T-helper 1 cell (primary cell): ENCODE measurements at regions not wholly inside any gene's neighbourhood (a gene's known extent, or its start where the extent isn't known, plus 50 kb on each side); places are given as distances from the start of the nearest gene placed in this dataset.

Source experiments
- DNase-seq, 5 donors: peaks; one replicate each; pipeline ENCODE4 v3.0.0-alpha.2; 2012 to 2020

DNA sequence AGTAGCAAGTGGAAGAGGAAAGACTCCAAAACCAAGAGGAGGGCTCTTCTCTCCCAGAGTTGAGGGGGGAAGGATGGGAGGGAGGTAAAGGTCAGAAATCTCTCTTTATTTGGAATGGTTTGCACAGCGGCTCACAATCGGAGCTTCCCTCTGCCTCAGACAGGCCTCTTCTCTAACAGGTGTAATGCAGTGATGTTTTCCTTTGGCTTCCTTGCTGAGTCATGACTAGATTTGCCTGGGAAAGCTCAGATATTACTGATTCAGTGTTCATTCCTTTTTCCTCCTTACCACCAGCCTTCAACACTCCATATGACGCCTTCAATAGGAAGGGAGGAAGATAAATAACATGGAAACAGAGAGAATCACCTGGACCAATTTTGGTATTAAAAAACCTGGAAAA, 136.6 kb downstream of the RNF152 start:
- no peak for DNase-seq

DNA sequence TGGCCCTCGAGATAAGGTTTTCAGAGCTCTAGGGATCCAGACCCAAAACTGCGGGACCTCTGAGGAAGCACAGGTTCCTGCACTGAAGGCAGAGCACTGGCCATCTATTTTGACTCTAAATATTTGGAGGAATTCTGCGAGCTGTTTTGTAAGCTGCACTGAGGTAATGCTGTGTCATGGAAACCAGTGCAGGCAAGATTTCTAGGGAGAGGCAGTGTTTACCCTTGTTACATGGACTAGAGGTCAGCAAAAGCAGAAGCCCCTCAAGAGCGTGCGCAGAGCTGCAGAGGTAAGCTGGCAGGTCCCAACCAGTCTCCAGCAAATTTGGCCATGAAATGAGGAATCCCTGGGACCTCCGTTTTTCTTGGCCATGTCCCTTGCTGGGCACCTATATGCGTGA, 137.3 kb downstream of the RNF152 start:
- DNase-seq = no peak

DNA sequence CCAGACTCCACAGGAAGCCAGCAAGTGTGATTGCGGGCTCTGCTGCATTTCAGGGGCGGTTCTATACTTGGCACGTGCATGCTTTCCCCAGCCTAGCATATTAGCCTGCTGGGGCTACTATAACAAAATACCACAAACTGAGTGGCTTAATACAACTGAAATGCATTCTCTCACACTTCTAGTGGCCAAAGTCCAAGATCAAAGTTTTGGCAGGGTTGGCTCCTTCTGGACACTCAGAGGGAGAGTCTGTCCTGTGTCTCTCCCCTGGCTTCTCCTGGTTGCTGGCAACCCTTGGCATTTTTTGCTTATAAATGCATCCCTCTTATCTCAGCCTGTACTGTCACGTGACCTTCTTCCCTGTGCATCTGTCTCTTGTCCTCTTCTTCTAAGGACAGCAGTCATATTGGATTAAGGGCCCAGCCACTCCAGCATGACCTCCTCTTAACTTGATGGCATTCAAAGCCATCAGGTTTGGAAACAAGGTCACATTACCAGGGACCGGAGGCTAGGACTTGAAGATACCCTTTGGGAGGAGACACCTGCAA, 138.7 kb downstream of the RNF152 start:
- no peak for DNase-seq

DNA sequence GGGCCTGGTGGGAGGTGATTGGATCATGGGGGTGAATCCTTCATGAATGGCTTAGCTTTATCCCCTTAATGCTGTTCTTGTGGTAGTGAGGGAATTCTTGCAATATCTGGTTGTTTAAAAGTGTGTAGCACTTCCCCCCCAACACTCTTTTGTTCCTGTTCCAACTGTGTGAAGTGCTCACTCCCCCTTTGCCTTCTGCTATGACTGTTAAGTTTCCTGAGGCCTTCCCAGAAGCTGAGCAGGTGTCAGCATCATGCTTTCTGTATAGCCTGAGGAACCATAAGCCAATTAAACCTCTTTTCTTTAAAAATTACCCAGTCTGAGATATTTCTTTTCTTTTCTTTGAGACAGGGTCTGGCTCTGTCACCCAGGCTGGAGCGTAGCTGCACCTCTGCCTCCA, 139.4 kb downstream of the RNF152 start:
- peak in 1 of 5 donors; percentile 37 for DNase-seq

DNA sequence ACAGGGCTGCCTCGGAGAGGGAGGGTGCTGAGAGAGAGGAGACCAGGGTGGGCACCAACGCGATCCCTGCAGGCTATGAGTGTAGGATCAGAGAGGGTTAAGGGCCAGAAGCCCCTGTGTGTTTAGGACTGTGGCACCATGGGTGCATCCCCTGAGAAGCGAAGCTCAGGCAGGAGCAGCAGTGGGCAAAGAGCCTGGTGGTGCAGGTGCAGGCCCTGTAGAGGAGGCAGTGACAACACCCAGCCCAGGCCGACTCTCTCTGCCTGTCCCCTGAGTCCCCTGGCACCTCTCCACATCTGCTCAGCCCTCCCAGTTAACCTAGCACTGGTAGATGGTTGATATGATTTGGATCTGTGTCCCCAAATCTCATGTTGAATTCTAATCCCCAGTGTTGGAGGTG, 139.8 kb downstream of the RNF152 start:
- DNase-seq = no peak

DNA sequence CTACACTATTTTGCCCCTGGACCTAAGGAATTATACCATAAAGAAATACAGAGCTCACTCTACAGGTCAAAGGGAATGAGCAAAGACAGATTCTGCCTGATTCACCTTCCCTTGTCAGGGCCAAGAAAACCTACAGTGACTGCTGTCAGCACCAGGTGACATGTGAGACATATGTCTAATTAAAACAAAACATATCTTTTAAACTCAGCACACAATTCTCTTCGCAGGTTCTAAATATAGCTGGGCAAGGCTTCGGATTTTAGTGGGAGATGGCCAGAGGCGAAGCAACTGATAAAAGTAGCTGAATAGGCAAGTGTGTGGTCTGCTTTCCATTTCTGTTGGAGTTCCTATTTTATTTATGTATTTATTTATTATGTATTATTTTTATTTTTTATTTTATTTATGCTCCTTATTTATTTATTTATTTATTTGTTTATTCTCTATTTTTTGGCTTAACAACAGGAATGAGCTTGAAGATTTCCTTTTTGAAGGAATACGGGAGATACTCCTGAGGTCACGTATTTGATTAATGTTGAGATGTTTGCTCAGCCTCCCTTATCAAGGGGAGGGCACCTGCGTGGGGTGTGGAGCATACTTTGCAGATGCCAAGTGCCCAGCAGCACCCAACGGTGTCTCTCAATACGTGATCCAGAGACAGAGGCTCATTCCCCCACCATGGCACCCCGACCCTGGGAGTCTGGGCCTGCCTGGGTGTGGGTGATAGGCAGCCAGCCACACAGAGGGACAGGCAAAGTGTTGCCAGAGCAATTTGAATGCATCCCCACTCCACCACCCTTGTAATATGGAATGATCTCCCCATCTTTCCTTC, 141.8 kb downstream of the RNF152 start:
- DNase-seq = no peak

DNA sequence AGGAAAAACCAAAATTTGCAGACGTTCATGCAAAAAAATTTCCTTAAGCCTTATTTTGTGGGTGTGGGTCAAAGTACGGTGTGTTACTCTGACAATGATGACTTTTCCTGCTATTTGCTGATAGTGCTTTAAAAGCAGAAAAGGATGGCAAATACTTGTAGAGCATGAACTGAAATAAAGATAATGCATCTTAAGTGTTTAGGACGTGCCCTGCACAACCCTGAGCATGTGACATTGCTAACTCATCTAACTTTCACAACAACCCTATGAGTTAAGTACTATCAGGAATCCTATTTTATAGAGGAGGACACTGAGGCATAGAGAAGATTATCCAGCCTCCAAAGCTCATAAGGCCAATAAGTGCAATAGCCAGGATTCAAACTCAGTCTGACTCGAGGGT, 143.3 kb downstream of the RNF152 start:
- DNase-seq = no peak

DNA sequence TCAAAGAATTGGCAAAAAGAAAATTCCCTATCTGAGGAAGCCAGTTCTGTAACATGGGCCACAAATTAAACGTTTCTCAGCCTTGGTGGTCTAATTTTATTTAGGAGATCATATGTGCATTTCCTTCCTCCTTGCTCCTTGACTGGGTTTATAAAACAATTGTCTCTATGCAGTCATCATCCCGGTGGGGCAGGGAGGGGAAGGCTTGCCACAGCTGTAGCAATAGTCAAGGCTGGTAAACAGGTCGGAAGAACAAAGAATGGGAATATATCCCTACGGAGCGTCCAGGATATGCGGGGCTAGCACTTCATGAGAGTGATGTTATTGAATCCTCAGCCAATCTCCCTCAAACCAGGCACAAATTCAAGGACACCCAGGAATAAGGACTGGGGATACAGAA, 143.8 kb downstream of the RNF152 start:
- no peak for DNase-seq

DNA sequence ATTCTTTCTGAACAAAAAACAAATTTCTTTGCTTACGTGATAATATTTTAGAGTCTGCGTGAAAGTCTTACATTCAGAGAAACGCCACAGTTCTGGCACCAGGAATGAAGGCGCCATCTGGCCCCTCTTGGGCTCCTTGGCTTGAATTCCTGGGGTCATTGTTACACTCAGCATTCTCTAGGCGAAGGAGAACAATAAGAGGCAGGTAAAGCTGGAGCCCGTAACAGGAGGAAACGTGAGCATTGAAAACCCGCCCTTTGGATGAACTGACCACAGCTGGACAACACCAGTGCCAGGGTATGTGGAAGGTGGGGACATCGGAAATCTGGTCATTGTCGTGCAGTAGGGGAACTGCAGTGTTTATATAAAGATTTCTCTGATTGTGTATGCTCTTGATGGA, 144.8 kb downstream of the RNF152 start:
- no peak for DNase-seq

DNA sequence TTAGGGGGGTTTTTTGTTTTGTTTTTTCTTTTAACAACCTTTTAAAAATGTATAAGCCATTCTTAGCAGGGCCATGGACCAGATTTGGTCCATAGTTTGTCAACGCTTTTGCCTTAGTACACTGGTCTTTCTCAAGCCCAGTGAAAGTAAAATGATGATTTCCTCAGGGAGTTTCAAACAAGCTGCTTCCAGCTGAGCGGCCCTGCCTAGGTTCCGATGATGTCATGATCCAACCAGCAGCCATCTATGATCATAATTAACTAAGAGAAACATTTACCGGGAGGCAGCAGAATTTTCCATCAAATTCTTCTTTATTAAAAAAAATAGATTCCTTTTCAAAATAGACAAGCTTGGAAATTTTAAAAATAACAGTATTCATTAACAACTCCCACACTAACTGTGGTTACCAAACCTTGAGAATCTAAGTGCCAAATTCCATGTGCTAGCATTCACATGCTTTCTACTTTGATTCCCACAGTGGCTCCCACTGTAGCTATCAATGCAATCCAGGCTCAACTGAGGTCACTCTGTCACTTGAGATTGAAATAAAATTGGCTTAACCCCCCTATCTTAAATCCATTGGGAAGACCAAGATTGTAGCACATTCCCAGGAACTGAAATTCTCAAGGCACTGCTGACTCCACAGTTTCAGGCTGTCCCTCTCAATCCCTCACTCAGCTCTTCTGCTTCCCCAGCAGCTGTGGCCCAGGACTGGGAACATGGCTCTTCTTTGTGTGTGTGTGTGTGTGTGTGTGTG, 148.9 kb downstream of the RNF152 start:
- no peak for DNase-seq

DNA sequence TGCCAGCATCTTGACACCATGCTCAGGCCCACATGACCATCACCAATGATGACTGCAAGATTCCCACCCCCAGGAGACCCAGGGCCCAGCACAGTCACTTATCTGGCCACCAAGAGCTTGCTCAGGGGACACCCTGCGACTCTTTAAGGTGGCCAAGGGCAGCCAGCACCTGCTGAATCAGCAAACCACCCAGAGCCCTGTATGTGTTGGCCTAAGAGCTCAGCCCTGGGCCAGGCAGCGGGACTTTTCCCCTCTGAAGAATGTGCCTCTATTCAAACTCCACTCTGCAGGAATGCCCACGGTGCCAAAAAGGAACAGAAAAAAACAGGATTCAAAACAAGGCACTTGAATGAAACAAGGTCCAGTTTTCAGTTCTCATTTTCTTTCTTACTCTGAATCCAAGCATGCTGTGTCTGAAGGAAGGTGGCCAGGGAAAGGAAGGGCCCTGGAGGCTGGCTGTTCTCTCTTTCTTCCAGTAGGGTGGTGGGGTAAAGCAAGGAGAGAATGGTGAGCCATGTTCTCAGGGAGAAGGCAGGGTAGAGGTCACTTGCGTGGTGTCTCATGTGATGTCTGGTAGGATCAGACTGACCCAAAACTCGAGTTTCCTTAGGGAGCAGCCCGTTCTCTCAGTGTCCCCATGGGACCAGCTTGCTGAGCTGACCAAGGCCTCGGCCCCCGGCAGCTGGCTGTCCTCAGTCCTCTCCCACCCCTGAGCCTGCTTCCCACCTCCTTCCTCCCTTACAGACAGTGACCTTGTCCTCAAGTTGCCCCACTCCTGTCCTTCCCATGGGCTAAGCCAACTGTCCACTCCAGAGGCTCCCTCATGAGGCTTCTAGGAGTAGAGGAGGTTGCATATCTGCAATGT, 150.0 kb downstream of the RNF152 start:
- DNase-seq = no peak

DNA sequence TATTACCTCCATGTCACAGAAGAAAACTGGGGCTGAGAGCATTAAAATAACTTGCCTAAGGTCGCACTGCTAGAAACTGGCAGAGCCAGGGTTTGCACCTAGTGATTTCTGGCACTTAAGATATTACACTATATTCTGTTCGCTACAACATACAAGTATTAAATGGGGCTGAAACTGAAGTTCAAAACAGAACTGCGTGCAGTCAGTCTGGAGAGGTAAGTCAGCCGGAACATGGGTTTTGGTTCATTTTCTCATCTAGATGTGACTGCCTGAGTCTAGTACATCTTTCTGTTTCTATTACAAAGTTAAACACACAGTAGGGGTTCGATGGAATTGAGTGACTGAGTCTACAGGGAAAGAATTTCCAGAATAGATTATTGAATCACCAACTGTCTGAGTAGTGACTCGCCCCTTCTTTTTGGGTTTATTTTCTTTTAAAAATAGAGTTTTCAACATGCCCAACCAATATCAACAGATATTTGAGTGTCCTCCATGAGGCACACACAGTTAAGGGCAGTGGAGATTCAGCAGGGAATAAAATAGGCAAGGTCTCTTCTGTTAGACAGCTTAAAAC, 150.8 kb downstream of the RNF152 start:
- DNase-seq = no peak

DNA sequence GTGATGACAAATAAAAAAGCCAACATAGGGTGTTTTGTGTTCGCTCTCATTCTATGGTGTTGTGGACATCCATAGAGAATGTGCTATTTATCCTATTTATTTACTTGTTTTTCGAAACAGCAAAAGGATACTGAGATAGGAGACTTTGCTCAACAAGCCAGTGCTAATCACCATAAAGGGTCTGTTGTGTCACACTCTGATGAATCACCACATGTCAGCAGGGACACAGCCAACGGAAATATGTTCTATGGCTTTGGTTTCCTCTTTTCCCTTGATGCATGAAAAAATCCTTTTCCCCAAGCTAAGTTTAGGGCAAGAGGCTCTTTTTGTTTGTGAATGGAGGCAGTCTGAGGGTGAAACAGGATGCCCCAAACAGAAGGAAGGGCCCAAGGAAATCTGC, 154.3 kb downstream of the RNF152 start:
- DNase-seq = no peak

DNA sequence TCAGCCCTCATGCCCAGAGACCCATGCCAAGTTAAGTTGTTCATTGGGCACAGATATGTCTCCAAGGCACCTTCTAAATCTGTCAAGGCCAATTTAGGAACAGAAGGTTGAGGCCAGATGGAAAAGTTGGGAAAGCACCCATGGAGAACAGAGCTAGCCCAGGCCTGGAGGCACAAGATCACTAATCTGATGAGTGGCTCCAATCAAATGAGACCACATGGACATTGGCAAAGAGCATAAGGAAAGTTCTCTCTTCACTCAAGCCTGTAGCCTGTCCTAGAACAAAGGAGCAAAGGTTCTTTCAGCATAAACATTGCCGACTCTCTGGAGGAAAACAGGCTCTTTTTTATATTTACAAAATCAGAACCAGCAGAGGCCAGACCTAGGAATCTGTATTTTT, 154.8 kb downstream of the RNF152 start:
- DNase-seq = no peak

DNA sequence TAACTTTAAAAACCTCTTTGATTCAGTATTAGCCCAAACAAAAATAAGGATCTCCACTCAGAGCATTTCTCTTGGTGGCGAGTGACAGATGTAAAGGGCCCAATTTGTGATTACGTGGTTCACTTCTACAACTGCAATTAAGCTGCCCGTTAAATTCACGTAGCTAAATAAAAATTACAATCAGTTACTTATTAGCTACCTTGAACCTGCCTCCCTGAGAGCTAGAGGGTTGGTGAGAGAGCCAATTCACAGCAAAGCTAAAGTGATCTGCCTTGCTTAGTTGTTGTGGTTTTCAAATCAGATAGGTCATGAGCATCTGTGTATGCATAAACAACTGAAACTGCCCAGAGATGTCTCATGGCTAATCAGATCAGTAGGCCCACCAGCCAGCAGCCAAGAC, 156.7 kb downstream of the RNF152 start:
- DNase-seq = no peak

DNA sequence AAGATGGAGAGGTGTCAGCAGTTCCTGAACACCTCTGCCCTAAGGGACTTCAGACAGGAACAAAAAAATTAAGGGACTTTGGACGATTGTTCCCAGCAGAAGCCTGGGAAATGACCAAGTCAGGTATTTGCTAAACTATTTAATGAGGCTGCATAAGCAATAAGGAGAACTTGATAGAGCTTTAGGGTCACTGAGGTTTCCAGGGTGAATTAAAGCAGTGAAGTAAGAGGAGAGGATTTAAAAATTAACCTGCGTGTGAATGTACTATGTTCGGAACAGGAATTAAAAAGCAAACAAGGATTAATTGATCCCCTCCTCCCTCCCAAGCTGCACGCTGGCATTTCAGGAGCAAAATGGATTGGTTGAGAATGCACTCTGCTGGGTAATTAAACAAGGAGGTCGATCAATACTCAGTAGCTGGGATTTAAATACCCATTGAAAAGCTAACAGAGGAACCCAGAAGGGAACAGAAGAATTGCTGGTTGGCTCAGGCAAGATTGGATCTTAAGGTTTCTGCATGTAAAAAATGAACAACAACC, 157.2 kb downstream of the RNF152 start:
- DNase-seq = no peak

DNA sequence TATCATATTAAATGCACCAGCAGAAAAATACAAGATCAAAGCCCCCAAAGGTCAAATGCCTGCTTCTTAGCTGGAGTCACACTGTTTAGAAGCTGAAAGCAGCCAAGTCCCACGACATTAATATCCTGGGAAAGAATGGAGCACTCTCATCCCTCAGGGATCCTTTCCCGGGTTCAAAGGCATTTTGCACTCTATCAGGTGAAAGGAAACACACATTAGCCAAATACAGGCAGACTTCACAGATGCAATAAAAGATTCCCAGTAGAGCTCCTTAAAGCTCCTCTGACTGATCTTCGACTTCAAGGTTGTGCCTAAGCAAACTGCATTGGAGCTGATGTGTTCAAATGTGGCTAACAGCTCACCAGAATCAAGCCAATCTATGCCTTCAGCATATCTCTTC, 158.4 kb downstream of the RNF152 start:
- no peak for DNase-seq

DNA sequence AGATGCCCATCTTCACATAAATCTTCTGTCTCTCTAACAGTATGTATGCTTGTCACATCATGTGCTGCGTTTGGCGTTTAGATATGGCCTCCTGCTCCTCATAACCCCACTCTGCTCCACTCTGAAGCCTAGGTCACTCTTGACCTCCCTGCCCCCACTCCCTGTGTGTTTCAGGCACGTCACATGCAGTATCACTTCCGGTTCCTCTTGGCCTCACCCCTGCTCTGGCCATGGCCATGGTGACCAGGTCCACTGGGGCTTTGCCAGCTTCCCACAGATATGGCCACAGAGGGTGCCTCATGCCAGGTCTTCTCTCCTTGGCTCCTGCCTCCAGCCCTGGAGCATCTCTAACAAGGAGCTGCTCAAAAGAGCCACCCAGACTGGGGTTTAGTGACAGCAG, 160.0 kb downstream of the RNF152 start:
- DNase-seq = no peak

DNA sequence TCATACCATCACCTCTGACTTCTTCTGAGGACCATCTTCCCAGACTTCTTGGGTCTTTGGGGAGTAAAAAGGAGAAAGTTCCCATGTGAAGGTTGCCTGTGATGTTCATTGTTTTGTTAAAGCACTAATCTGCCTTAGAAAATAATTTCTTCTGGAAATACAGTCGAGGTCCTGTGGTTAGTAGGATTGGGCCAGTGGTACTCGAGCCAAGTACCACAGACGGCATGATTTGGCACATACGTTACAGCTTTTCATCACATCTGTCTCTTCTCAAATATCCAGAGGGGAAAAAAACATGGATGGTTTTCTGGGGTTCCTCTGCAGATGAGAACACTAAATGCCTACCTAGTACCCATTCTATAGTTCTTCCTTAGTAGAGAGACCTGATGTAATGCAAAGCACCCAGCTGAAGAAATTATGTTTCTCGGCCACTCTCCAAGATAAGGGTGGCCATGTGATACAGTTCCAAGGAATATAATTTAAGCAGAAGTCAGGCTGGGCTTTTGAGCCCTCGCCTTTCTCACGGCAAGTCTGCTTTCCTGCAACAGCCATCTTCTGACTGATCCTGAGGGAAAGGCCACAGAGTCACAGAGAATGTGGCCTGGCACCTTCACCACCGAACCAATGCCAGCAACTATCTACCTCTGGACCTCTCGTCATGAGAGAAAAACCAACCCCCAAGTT, 161.0 kb downstream of the RNF152 start:
- no peak for DNase-seq

DNA sequence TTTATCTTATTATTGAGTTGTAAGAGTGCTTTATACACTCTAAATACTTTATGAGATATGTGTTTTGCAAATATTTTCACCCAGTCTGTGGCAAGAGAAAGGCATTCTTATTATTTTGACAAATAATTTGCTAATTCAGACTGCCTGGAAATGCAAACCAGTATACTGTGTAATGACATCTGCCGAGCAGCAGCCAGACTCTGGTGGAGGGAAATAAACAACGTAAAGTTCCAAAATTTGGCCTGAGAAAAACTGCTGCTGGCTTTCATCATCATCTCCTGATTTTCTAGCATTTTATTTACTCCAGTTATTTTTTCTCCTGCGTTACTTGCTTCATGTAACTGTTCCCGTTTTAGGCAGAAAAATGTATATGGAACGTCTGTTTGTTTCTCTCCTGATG, 161.6 kb downstream of the RNF152 start:
- no peak for DNase-seq

DNA sequence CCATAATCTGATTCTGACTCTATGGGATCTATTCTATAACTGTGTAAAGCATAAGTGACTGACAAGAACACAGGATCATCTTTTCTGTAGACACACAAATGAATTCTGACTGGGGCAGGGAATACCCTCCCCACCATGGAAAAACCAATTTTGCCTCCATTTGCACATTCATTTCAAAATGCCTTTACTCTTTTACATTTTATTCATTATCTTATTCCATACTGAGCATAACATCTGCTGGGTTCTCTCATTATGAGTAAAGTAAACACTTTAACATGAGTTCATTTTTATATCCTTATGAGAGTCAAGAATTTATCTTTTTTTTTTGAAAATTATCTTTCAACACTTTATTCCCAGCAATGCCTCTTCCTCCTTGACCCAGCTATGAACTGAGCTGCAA, 163.5 kb downstream of the RNF152 start:
- DNase-seq = no peak
